ENCODE measurements at regions not wholly inside any gene's neighbourhood (a gene's known extent, or its start where the extent isn't known, plus 50 kb on each side); places are given as distances from the start of the nearest gene placed in this dataset.

DNA sequence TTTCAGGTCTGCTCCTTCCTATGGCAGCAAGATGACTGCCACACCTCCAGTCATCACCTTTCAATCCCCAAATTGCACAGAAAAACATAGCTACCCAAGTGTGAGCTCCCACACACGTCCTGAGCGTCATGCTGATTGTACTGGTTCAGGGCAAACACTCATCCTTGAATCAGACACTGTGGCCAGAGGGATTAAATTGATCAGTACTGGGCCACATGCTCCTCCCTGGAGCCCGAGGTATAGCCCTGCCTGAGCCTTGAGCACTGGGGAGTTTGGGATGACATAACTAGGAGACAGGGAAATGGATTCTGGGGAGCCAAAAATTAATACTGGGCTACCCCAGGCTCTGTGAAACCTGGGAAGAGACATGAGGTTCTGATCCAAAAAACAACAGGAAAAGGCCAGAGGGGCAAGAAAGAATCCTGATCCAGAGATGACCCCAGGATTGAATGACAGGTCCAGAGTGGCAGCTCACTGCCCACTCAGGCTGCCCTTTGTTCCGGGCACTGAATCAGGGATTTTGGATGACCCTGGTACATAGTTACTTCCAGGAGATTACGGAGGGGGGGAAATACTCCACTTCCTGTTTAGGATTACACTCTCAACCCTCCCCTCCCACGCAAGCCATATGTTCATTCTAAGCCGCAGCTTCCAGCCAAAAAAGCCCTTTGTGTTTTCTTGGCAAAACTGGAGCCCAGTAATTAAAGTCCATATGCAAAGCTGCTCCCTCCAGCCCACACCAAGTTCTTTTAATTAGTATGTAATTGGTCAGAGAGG, 141.6 kb upstream of the SPRY4 start:
- no peaks in the 10 kb centered on the region for H3K9me3 Mint-ChIP-seq (ENCODE audit: unreplicated experiment)

DNA sequence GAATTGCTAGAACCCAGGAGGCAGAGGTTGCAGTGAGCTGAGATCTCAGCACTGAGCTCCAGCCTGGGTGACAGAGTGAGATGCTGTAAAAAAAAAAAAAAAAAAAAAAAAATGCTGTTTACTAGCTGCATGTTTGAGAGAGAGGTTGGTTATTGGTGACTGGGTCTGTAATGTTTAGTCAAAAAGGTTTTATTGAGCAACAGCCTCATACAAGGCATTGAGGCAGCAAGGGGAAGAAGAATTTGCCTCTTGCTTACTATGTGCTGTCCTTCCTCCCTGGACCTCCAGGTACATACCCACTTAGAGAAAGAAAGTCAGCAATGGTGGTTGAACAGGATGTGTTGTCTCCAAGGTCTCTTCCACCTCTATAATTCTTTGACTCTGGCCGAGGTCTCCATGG, 140.7 kb upstream of the SPRY4 start:
- no peak overlapping the region for H3K27ac Mint-ChIP-seq (ENCODE audit: unreplicated experiment)
- no peaks in the 10 kb centered on the region for H3K27me3 Mint-ChIP-seq (ENCODE audit: unreplicated experiment)
- H3K9me3 Mint-ChIP-seq (ENCODE audit: unreplicated experiment): no peaks in the 10 kb centered on the region
- peaks cover 5% of the 10 kb centered on the region for H3K36me3 Mint-ChIP-seq (ENCODE audit: unreplicated experiment)
- peaks cover 12% of the 10 kb centered on the region for H3K4me1 Mint-ChIP-seq (ENCODE audit: low read depth, unreplicated experiment)
- TF ChIP-seq, protein P1, sequence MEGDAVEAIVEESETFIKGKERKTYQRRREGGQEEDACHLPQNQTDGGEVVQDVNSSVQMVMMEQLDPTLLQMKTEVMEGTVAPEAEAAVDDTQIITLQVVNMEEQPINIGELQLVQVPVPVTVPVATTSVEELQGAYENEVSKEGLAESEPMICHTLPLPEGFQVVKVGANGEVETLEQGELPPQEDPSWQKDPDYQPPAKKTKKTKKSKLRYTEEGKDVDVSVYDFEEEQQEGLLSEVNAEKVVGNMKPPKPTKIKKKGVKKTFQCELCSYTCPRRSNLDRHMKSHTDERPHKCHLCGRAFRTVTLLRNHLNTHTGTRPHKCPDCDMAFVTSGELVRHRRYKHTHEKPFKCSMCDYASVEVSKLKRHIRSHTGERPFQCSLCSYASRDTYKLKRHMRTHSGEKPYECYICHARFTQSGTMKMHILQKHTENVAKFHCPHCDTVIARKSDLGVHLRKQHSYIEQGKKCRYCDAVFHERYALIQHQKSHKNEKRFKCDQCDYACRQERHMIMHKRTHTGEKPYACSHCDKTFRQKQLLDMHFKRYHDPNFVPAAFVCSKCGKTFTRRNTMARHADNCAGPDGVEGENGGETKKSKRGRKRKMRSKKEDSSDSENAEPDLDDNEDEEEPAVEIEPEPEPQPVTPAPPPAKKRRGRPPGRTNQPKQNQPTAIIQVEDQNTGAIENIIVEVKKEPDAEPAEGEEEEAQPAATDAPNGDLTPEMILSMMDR (IDR thresholded peaks at IDR 0.05; ENCODE audit: partially characterized antibody, unreplicated experiment): no peak
- DNase-seq: no peak
- H3K4me3 Mint-ChIP-seq (ENCODE audit: unreplicated experiment): no peak overlapping the region

More for the DNA sequence above, 141.6 kb upstream of the SPRY4 start:
- no peak overlapping the region for H3K4me3 Mint-ChIP-seq (ENCODE audit: unreplicated experiment)
- TF ChIP-seq, protein P1 (IDR thresholded peaks at IDR 0.05; ENCODE audit: partially characterized antibody, unreplicated experiment): no peak
- H3K36me3 Mint-ChIP-seq (ENCODE audit: unreplicated experiment): peaks cover 5% of the 10 kb centered on the region
- H3K4me1 Mint-ChIP-seq (ENCODE audit: low read depth, unreplicated experiment): peaks cover 12% of the 10 kb centered on the region
- DNase-seq: no peak
- H3K27me3 Mint-ChIP-seq (ENCODE audit: unreplicated experiment): no peaks in the 10 kb centered on the region
- H3K27ac Mint-ChIP-seq (ENCODE audit: unreplicated experiment): no peak overlapping the region

DNA sequence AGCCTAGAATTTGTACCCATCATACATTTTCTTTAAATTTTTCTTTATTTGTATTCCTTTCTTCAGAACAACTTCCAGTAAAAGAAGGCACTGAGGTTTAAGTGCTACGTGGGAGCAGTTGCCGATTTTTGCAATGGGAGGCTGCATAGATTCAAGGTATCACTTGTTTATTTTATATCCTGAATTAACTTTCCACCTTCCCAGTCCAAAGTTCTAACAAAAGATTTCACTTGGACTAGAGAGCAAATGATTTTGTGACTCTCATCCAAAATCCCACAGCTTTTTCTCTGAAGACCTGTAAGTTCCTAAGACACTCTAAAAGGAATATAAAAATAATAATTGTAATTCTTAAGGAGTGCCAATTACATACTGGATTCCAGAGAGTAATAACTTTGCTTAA, 139.1 kb upstream of the SPRY4 start:
- Mint-ChIP-seq H3K27me3 (ENCODE audit: unreplicated experiment) (no peaks in the 10 kb centered on the region), H3K4me1 (ENCODE audit: low read depth, unreplicated experiment) (peaks cover 12% of the 10 kb centered on the region), H3K4me3 (ENCODE audit: unreplicated experiment) (no peak overlapping the region), H3K9me3 (ENCODE audit: unreplicated experiment) (peaks cover 1% of the 10 kb centered on the region), H3K27ac (ENCODE audit: unreplicated experiment) (no peak overlapping the region), H3K36me3 (ENCODE audit: unreplicated experiment) (peaks cover 5% of the 10 kb centered on the region)
- TF ChIP-seq, protein P1 (IDR thresholded peaks at IDR 0.05; ENCODE audit: partially characterized antibody, unreplicated experiment): no peak
- no peak for DNase-seq

DNA sequence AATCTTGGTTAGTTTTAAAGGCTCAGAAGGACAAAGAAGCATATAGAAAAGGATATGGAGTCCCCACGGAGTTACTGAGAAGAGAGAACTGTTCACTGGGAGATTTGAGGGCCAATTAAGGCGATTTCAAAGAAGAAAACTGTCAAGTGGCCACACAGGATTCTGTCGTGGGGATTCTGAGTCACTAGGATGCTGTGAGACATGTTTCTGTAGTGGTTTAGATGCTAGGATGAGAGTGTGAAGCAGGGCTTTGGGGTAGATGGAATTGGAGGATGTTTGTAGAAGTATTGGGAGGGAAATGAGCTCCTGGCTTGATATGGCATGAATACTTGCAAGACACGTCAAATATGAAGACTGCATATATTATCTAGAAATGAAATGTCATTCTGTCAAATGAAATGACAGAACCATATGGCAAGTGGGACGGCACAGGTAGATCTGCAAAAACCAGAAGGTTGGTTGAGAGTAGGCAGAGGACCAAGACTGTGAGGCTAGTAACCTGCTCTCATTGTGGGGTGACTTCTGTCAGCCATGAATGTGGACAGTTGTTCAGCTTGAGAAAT, 136.3 kb upstream of the SPRY4 start:
- no peak for DNase-seq
- H3K9me3 Mint-ChIP-seq (ENCODE audit: unreplicated experiment): peaks cover 1% of the 10 kb centered on the region
- no peak overlapping the region for H3K27ac Mint-ChIP-seq (ENCODE audit: unreplicated experiment)
- H3K4me1 Mint-ChIP-seq (ENCODE audit: low read depth, unreplicated experiment): peaks cover 1% of the 10 kb centered on the region
- peaks cover under 1% of the 10 kb centered on the region for H3K36me3 Mint-ChIP-seq (ENCODE audit: unreplicated experiment)
- no peak overlapping the region for H3K4me3 Mint-ChIP-seq (ENCODE audit: unreplicated experiment)
- TF ChIP-seq, protein P1 (IDR thresholded peaks at IDR 0.05; ENCODE audit: partially characterized antibody, unreplicated experiment): no peak
- H3K27me3 Mint-ChIP-seq (ENCODE audit: unreplicated experiment): no peaks in the 10 kb centered on the region

DNA sequence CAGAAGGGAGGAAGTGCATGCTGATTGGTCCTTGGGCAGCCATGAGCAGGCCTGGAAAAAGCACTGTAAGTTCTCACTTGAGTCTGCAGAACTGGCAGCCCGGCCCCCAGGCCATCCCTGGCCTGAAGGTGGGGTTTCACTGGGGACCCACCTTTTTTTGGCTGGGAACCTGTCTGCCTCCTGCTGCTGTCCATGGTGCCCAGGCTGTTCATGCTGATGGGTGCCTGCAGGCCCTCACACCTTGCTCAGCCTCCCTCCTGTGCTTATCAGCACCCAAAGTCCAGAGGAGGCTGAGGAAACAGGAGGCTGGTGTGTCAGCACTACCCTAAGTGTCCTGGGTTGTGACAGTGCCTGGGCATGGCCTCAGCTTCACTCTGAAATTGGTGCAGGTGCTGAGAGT, 134.4 kb upstream of the SPRY4 start:
- DNase-seq: no peak
- Mint-ChIP-seq H3K9me3 (ENCODE audit: unreplicated experiment) (peaks cover 1% of the 10 kb centered on the region), H3K36me3 (ENCODE audit: unreplicated experiment) (peaks cover 7% of the 10 kb centered on the region), H3K27ac (ENCODE audit: unreplicated experiment) (no peak overlapping the region), H3K4me1 (ENCODE audit: low read depth, unreplicated experiment) (no peaks in the 10 kb centered on the region), H3K27me3 (ENCODE audit: unreplicated experiment) (peaks cover 3% of the 10 kb centered on the region), H3K4me3 (ENCODE audit: unreplicated experiment) (no peak overlapping the region)
- TF ChIP-seq, protein P1 (IDR thresholded peaks at IDR 0.05; ENCODE audit: partially characterized antibody, unreplicated experiment): no peak
